ACC112 (cell line): ENCODE measurements at regions not wholly inside any gene's neighbourhood (a gene's known extent, or its start where the extent isn't known, plus 50 kb on each side); places are given as distances from the start of the nearest gene placed in this dataset.

Experiments
- H2AFZ ChIP-seq: fragments of 200-600 bp; sonication (generic); one replicate; pipeline ENCODE4 v1.6.0; 2017; ENCODE audit warnings: antibody characterized with exemption, low read length; ENCODE audit not compliant: unreplicated experiment
- H3K27ac ChIP-seq: fragments of 200-600 bp; sonication (generic); 2 replicates; pipeline ENCODE4 v1.5.1; 2014; ENCODE audit warnings: low read depth, mild to moderate bottlenecking, antibody characterized with exemption, low read length, moderate library complexity
- H3K27me3 ChIP-seq: fragments of 200-600 bp; sonication (generic); 2 replicates; pipeline ENCODE4 v1.6.1; 2014; ENCODE audit warnings: mild to moderate bottlenecking, antibody characterized with exemption, low read length, moderate library complexity, mixed read lengths; ENCODE audit not compliant: insufficient read depth
- H3K36me3 ChIP-seq: fragments of 200-600 bp; sonication (generic); 2 replicates; pipeline ENCODE4 v1.6.1; 2016; ENCODE audit warnings: mild to moderate bottlenecking, antibody characterized with exemption, low read length, moderate library complexity, mixed read lengths; ENCODE audit not compliant: insufficient read depth
- H3K4me1 ChIP-seq: fragments of 200-600 bp; sonication (generic); one replicate; pipeline ENCODE4 v1.6.1; 2016; ENCODE audit warnings: low read length, mixed read lengths; ENCODE audit not compliant: insufficient read depth, unreplicated experiment, control insufficient read depth
- H3K4me3 ChIP-seq: fragments of 200-600 bp; sonication (generic); 2 replicates; pipeline ENCODE4 v1.5.1; 2014; ENCODE audit warnings: mild to moderate bottlenecking, low read depth, low read length
- H3K79me2 ChIP-seq: fragments of 200-600 bp; sonication (generic); one replicate; pipeline ENCODE4 v1.6.0; 2016; ENCODE audit warnings: low read length; ENCODE audit not compliant: control insufficient read depth, unreplicated experiment, insufficient read depth

GRCh38 chr3:118075873-118076272 lies 958.8 kb downstream of the IGSF11 start:
- Histone ChIP-seq H3K4me1 (no peaks in the 10 kb centered on the region), H2AFZ (no peak overlapping the region), H3K79me2 (no peaks in the 10 kb centered on the region), H3K4me3 (no peak overlapping the region), H3K36me3 (no peaks in the 10 kb centered on the region), H3K27ac (no peak overlapping the region), H3K27me3 (no peaks in the 10 kb centered on the region)

- no peak overlapping the region for H2AFZ ChIP-seq
- H3K27me3 ChIP-seq = no peaks in the 10 kb centered on the region
- no peak overlapping the region for H3K27ac ChIP-seq
- no peak overlapping the region for H3K4me3 ChIP-seq
- no peaks in the 10 kb centered on the region for H3K79me2 ChIP-seq
- no peaks in the 10 kb centered on the region for H3K36me3 ChIP-seq
- H3K4me1 ChIP-seq = no peaks in the 10 kb centered on the region
These were observed 957.3 kb downstream of the IGSF11 start for GRCh38 chr3:118077332-118077731.

GRCh38 chr3:118080889-118081288 lies 953.8 kb downstream of the IGSF11 start:
- Histone ChIP-seq H3K27ac (no peak overlapping the region), H3K79me2 (no peaks in the 10 kb centered on the region), H3K4me3 (no peak overlapping the region), H3K27me3 (no peaks in the 10 kb centered on the region), H3K36me3 (no peaks in the 10 kb centered on the region), H3K4me1 (no peaks in the 10 kb centered on the region), H2AFZ (no peak overlapping the region)

GRCh38 chr3:118088696-118089095 lies 946.0 kb downstream of the IGSF11 start:
- H3K27me3 ChIP-seq = no peaks in the 10 kb centered on the region
- H3K4me1 ChIP-seq = no peaks in the 10 kb centered on the region
- H3K27ac ChIP-seq = no peak overlapping the region
- H3K79me2 ChIP-seq = no peaks in the 10 kb centered on the region
- no peak overlapping the region for H3K4me3 ChIP-seq
- H2AFZ ChIP-seq = no peak overlapping the region
- no peaks in the 10 kb centered on the region for H3K36me3 ChIP-seq

GRCh38 chr3:118089563-118089962 lies 945.1 kb downstream of the IGSF11 start:
- no peak overlapping the region for H3K27ac ChIP-seq
- H3K79me2 ChIP-seq = no peaks in the 10 kb centered on the region
- no peaks in the 10 kb centered on the region for H3K4me1 ChIP-seq
- no peak overlapping the region for H2AFZ ChIP-seq
- H3K27me3 ChIP-seq = no peaks in the 10 kb centered on the region
- H3K36me3 ChIP-seq = no peaks in the 10 kb centered on the region
- H3K4me3 ChIP-seq = no peak overlapping the region

- Histone ChIP-seq H3K27ac (no peak overlapping the region), H3K4me1 (no peaks in the 10 kb centered on the region)
These were observed 937.4 kb downstream of the IGSF11 start for GRCh38 chr3:118097226-118097625.

GRCh38 chr3:118097660-118098059 lies 937.0 kb downstream of the IGSF11 start:
- Histone ChIP-seq H3K4me1 (no peaks in the 10 kb centered on the region), H3K4me3 (no peak overlapping the region), H3K36me3 (no peaks in the 10 kb centered on the region), H3K27me3 (no peaks in the 10 kb centered on the region), H3K79me2 (no peaks in the 10 kb centered on the region), H2AFZ (no peak overlapping the region), H3K27ac (no peak overlapping the region)

More at GRCh38 chr3:118097226-118097625, 937.4 kb downstream of the IGSF11 start:
- Histone ChIP-seq H3K27me3 (no peaks in the 10 kb centered on the region), H3K36me3 (no peaks in the 10 kb centered on the region), H3K4me3 (no peak overlapping the region), H2AFZ (no peak overlapping the region), H3K79me2 (no peaks in the 10 kb centered on the region)

- H3K4me1 ChIP-seq = no peaks in the 10 kb centered on the region
- H3K79me2 ChIP-seq = no peaks in the 10 kb centered on the region
- H2AFZ ChIP-seq = no peak overlapping the region
- no peaks in the 10 kb centered on the region for H3K36me3 ChIP-seq
- no peaks in the 10 kb centered on the region for H3K27me3 ChIP-seq
- H3K4me3 ChIP-seq = no peak overlapping the region
- no peak overlapping the region for H3K27ac ChIP-seq
These were observed 935.8 kb downstream of the IGSF11 start for GRCh38 chr3:118098827-118099226.

- no peak overlapping the region for H2AFZ ChIP-seq
- H3K4me1 ChIP-seq = no peaks in the 10 kb centered on the region
- H3K27ac ChIP-seq = no peak overlapping the region
- no peak overlapping the region for H3K4me3 ChIP-seq
- H3K27me3 ChIP-seq = no peaks in the 10 kb centered on the region
- no peaks in the 10 kb centered on the region for H3K79me2 ChIP-seq
- no peaks in the 10 kb centered on the region for H3K36me3 ChIP-seq
These were observed 932.8 kb downstream of the IGSF11 start for GRCh38 chr3:118101891-118102290.

GRCh38 chr3:118102737-118103136 lies 931.9 kb downstream of the IGSF11 start:
- Histone ChIP-seq H2AFZ (no peak overlapping the region), H3K27me3 (no peaks in the 10 kb centered on the region), H3K4me1 (no peaks in the 10 kb centered on the region), H3K79me2 (no peaks in the 10 kb centered on the region), H3K27ac (no peak overlapping the region), H3K4me3 (no peak overlapping the region), H3K36me3 (no peaks in the 10 kb centered on the region)

- no peak overlapping the region for H2AFZ ChIP-seq
- no peak overlapping the region for H3K27ac ChIP-seq
- no peak overlapping the region for H3K4me3 ChIP-seq
- no peaks in the 10 kb centered on the region for H3K79me2 ChIP-seq
- H3K27me3 ChIP-seq = no peaks in the 10 kb centered on the region
- H3K4me1 ChIP-seq = no peaks in the 10 kb centered on the region
- no peaks in the 10 kb centered on the region for H3K36me3 ChIP-seq
These were observed 926.4 kb downstream of the IGSF11 start for GRCh38 chr3:118108201-118108600.
